SK-N-MC (cell line): ENCODE measurements at regions not wholly inside any gene's neighbourhood (a gene's known extent, or its start where the extent isn't known, plus 50 kb on each side); places are given as distances from the start of the nearest gene placed in this dataset.

Source experiments
- DNase-seq: peaks from one replicate; pipeline ENCODE4 v3.0.0-alpha.2; 2011; ENCODE audit warnings: low read depth, low spot score
- H3K27ac ChIP-seq: fragments of 200-600 bp; sonication (generic); 2 replicates; pipeline ENCODE4 v1.5.1; 2016; ENCODE audit warnings: mixed run types
- H3K36me3 ChIP-seq: fragments of 200-600 bp; sonication (generic); 2 replicates; pipeline ENCODE4 v1.6.1; 2017; ENCODE audit warnings: antibody characterized with exemption, low read length, mixed read lengths; ENCODE audit not compliant: insufficient read depth
- H3K4me3 ChIP-seq: fragments of 200-600 bp; sonication (generic); 2 replicates; pipeline ENCODE4 v1.5.1; 2016
- H3K9ac ChIP-seq: fragments of 200-600 bp; sonication (generic); 2 replicates; pipeline ENCODE4 v1.8.0; 2017; ENCODE audit warnings: mixed run types, mixed read lengths; ENCODE audit not compliant: insufficient read length
- H3K9me3 ChIP-seq: fragments of 200-600 bp; sonication (generic); 2 replicates; pipeline ENCODE4 v1.6.1; 2017; ENCODE audit warnings: low read depth, mild to moderate bottlenecking, antibody characterized with exemption, low read length, moderate library complexity, mixed read lengths
- EZH2 ChIP-seq: fragments of 200-600 bp; sonication (generic); IDR thresholded peaks from one replicate; pipeline ENCODE4 v1.6.1; 2017; ENCODE audit warnings: antibody characterized with exemption
- FOXP2 ChIP-seq: optimal IDR thresholded peaks from 2 replicates; pipeline ENCODE3; 2011; ENCODE audit warnings: mild to moderate bottlenecking, moderate library complexity; ENCODE audit not compliant: insufficient read depth; ENCODE audit errors: extremely low read length, control extremely low read depth
- POLR2AphosphoS5 ChIP-seq: IDR thresholded peaks from 2 replicates; pipeline ENCODE4 v1.6.1; 2012; ENCODE audit warnings: mild to moderate bottlenecking, low read depth, low read length, borderline replicate concordance

- H3K27ac ChIP-seq, result no peak overlapping the region
- no peak overlapping the region for H3K9ac ChIP-seq
- no peaks in the 10 kb centered on the region for H3K9me3 ChIP-seq
- TF ChIP-seq EZH2, result no peak
- no peak for TF ChIP-seq POLR2AphosphoS5
- no peak for TF ChIP-seq FOXP2
- DNase-seq, result no peak
- no peak overlapping the region for H3K4me3 ChIP-seq
- H3K36me3 ChIP-seq, result no peaks in the 10 kb centered on the region
These were observed 336.1 kb upstream of the RARB start for GRCh38 chr3:25091934-25092333.

DNA sequence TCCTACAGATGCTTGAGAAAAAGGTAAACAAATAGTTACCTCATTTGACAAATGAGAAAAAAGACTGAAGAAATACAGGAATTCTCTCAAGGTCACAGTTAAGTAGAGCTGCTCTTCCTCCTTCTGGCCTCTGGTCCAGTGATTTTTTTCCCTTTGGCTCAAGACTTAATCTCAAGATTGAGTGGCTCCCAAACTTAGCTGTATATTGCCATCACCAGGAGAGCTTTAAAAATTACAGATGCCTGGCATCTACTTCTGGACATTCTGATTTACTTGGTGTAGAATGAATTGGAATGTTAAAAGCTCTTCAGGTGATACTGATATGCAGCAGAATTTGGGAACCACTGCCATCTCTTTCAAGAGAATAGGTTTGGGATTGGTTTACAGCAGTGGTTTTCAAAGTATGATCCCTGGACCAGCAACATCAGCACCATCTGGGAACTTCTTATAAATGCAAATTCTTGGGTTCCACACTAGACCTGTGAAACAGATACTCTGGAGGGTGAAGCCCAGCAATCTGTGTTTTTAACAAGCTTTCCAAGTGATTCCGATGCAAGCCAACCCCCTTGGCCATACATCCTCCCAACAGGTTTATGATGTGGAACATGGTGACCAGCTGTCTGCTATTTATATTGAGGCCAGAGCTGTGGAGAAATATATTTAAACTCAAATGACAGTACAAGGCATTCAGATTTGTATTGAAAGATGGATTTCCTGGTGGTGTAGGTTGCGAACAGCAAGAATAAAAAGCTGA is 333.0 kb upstream of the RARB start:
- Histone ChIP-seq H3K9me3 (no peaks in the 10 kb centered on the region), H3K4me3 (no peak overlapping the region), H3K27ac (no peak overlapping the region), H3K36me3 (no peaks in the 10 kb centered on the region), H3K9ac (no peak overlapping the region)
- no peak for DNase-seq
- no peak for TF ChIP-seq POLR2AphosphoS5
- no peak for TF ChIP-seq EZH2
- no peak for TF ChIP-seq FOXP2

- no peak for TF ChIP-seq POLR2AphosphoS5
- TF ChIP-seq EZH2, result no peak
- TF ChIP-seq FOXP2, result no peak
- Histone ChIP-seq H3K9me3 (no peaks in the 10 kb centered on the region), H3K4me3 (no peak overlapping the region), H3K27ac (no peak overlapping the region), H3K36me3 (no peaks in the 10 kb centered on the region), H3K9ac (no peak overlapping the region)
- no peak for DNase-seq
These were observed 331.5 kb upstream of the RARB start for GRCh38 chr3:25096536-25096935.

DNA sequence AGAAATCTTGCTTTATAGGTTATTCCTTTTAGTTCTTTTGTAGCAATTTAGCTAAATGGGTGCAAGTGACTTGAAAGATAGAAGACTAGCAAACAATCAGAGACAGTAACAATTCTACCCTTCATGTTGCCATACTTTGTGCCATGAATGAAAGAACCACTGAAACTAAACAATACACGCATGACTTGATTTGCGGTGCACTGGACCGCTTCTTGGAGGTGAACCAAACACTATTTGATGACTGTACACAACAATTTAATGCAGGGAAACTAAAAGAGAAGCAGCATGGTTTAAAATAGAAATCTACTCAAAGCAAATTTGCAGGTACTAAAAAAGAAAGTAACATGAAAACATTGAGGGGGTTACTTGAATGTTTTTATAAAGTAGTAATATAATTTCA is 331.0 kb upstream of the RARB start:
- DNase-seq, result no peak
- TF ChIP-seq EZH2 (no peak), POLR2AphosphoS5 (no peak), FOXP2 (no peak)

GRCh38 chr3:25099666-25100065 is 328.4 kb upstream of the RARB start:
- no peak for DNase-seq
- Histone ChIP-seq H3K4me3 (no peak overlapping the region), H3K36me3 (no peaks in the 10 kb centered on the region), H3K9me3 (no peaks in the 10 kb centered on the region), H3K9ac (no peak overlapping the region), H3K27ac (no peak overlapping the region)
- TF ChIP-seq EZH2 (no peak), POLR2AphosphoS5 (no peak), FOXP2 (no peak)

More for the DNA sequence above, 331.0 kb upstream of the RARB start:
- Histone ChIP-seq H3K27ac (no peak overlapping the region), H3K4me3 (no peak overlapping the region), H3K9ac (no peak overlapping the region), H3K36me3 (no peaks in the 10 kb centered on the region), H3K9me3 (no peaks in the 10 kb centered on the region)

DNA sequence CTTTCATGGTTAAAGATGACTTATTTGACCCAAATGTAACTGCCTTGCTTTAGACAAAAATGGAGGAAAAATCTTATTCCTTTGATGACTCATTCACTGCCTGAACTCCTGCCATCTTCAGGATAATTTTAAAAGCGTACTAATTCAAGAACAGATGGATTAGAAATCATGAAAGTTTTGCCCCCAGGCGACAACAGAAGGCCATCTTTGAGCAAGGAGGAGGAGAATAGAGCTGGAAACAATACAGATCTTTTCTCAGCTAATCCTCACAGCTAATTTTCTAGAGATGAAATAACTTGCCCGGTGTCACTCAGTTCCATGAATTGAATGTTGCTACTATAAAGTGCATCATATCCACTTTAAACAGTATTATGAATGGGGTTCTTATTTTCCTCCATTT is 324.7 kb upstream of the RARB start:
- Histone ChIP-seq H3K9ac (no peak overlapping the region), H3K9me3 (no peaks in the 10 kb centered on the region), H3K36me3 (no peaks in the 10 kb centered on the region), H3K27ac (no peak overlapping the region), H3K4me3 (no peak overlapping the region)
- no peak for DNase-seq
- TF ChIP-seq FOXP2 (no peak), EZH2 (no peak), POLR2AphosphoS5 (no peak)

DNA sequence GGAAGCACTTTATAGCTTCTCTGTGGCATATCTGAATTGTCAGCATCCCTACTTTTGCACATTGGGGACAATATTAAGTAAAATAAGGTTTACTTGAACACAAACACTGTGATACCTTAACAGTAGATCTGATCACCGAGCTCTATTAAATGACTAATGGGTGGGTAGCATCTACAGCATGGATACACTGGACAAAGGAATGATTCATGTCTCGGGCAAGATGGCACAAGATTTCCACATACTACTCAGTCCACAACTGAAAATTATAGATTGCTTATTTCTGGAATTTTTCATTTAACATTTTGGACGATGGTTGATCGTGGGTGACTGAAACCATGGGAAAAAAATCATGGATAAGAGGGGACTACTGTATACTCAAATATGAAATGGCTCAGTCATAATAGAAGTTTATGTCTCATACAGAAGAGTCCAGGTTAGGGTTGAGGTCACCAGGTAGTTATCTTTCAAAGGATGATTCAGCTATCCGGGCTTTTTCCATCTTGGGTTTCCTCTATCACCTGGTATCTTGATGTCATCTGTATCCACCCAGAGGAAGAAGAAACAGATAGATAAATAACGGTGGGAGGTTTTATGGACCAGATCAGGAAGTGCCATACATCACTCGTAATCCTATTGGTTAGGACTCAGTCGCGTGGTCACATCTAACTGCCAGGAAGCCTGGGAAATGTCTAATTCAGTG is 320.0 kb upstream of the RARB start:
- no peaks in the 10 kb centered on the region for H3K9me3 ChIP-seq
- TF ChIP-seq POLR2AphosphoS5 (no peak), FOXP2 (no peak)
- no peak overlapping the region for H3K4me3 ChIP-seq
- H3K36me3 ChIP-seq, result no peaks in the 10 kb centered on the region
- DNase-seq, result no peak
- H3K27ac ChIP-seq, result no peak overlapping the region
- H3K9ac ChIP-seq, result no peak overlapping the region

GRCh38 chr3:25110642-25111041 is 317.4 kb upstream of the RARB start:
- no peaks in the 10 kb centered on the region for H3K9me3 ChIP-seq
- no peak for DNase-seq
- H3K36me3 ChIP-seq, result no peaks in the 10 kb centered on the region
- H3K4me3 ChIP-seq, result no peak overlapping the region
- H3K9ac ChIP-seq, result no peak overlapping the region
- no peak for TF ChIP-seq FOXP2
- no peak for TF ChIP-seq EZH2
- no peak for TF ChIP-seq POLR2AphosphoS5
- H3K27ac ChIP-seq, result no peak overlapping the region

DNA sequence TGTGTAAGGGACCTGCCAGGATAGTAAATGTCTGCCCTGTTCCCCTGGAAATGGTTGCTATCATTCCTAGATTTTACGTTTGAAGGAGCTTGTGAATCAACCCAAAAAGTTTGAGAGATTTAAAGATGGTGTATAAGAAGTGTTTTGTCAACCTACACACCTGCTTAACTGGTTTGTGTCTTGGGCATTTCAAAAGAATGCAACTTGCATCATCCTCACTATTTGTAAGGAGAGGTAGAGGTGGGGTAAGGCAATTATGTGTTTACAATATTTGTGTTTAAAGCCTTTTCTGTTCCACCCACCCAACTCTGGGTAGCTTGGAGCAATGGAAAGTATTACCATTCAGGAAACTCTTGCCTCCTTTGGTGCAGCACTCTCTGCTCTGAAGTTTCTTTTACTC is 314.2 kb upstream of the RARB start:
- DNase-seq, result no peak
- Histone ChIP-seq H3K9ac (no peak overlapping the region), H3K9me3 (no peaks in the 10 kb centered on the region), H3K4me3 (no peak overlapping the region), H3K36me3 (no peaks in the 10 kb centered on the region), H3K27ac (no peak overlapping the region)
- TF ChIP-seq EZH2 (no peak), FOXP2 (no peak), POLR2AphosphoS5 (no peak)

DNA sequence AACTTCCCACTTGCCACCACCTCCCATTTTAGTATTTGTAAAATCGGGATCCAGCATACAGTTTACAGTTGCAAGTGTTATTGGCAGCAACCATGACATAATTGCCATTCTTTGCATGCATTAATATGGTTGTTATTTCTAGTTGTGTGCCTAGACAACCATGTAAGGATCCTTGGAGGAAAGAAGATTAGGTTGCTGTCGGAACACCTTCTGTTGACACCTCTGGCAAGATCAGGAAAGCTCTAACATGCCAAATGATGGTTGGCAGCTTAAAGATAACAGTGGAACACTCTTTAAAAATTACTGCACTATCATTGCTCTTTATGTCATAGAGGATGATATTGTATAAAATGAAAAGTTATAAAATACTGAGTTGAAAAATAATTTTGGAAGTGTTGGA is 313.5 kb upstream of the RARB start:
- H3K9me3 ChIP-seq, result no peaks in the 10 kb centered on the region
- H3K36me3 ChIP-seq, result no peaks in the 10 kb centered on the region
- H3K4me3 ChIP-seq, result no peak overlapping the region
- TF ChIP-seq FOXP2 (no peak), EZH2 (no peak), POLR2AphosphoS5 (no peak)
- H3K9ac ChIP-seq, result no peak overlapping the region
- H3K27ac ChIP-seq, result no peak overlapping the region
- DNase-seq, result no peak
